Thyroid gland (tissue), 4 donors: ENCODE measurements at regions not wholly inside any gene's neighbourhood (a gene's known extent, or its start where the extent isn't known, plus 50 kb on each side); places are given as distances from the start of the nearest gene placed in this dataset.

ENCODE experiments used
- CTCF ChIP-seq, 6 experiments: fragments of 200-600 bp in 3 of 6; fragments of 450-650 bp in 3 of 6; sonication (generic) in 3 of 6; IDR thresholded peaks; one replicate each; pipeline ENCODE4 v1.5.1; 2016 to 2019; ENCODE audit warnings: antibody characterized with exemption in 6 of 6, mild to moderate bottlenecking in 2 of 6, inconsistent platforms in 1 of 6, moderate library complexity in 1 of 6
- POLR2A ChIP-seq, 2 donors: fragments of 450-650 bp; IDR thresholded peaks; one replicate each; pipeline ENCODE4 v1.6.1; 2017; ENCODE audit warnings: antibody characterized with exemption in 2 of 2, mild to moderate bottlenecking in 2 of 2, moderate library complexity in 1 of 2

GRCh38 chr18:1513519-1513918 lies 608.8 kb downstream of the ADCYAP1 start:
- TF ChIP-seq POLR2A (IDR thresholded peaks at IDR 0.05) (no peak), CTCF (IDR thresholded peaks at IDR 0.05) (no peak)
